ENCODE measurements at regions not wholly inside any gene's neighbourhood (a gene's known extent, or its start where the extent isn't known, plus 50 kb on each side); places are given as distances from the start of the nearest gene placed in this dataset.
"Not testable (repeated sequence)": the region's sequence is repeated elsewhere in the genome, so short reads cannot be mapped to it uniquely, and the experiment has no call there.

- not testable (repeated sequence) for DNase-seq
Observed at GRCh38 chr5:82532075-82532474, 253.9 kb upstream of the RPS23 start.

GRCh38 chr5:82526540-82526939, 248.4 kb upstream of the RPS23 start:
- no peak for DNase-seq

GRCh38 chr5:82525626-82526025, 247.5 kb upstream of the RPS23 start:
- DNase-seq: no peak

GRCh38 chr5:82523633-82524032, 245.5 kb upstream of the RPS23 start:
- no peak for DNase-seq

GRCh38 chr5:82522897-82523296, 244.7 kb upstream of the RPS23 start:
- no peak for DNase-seq

GRCh38 chr5:82521431-82522051, 243.4 kb upstream of the RPS23 start:
- DNase-seq: no peak

- DNase-seq: no peak
Observed at GRCh38 chr5:82519558-82519957, 241.4 kb upstream of the RPS23 start.

- no peak for DNase-seq
Observed at GRCh38 chr5:82517544-82518075, 239.5 kb upstream of the RPS23 start.

GRCh38 chr5:82513738-82514137, 235.6 kb upstream of the RPS23 start:
- no peak for DNase-seq

GRCh38 chr5:82512025-82512424, 233.9 kb upstream of the RPS23 start:
- DNase-seq: no peak

- DNase-seq: no peak
Observed at GRCh38 chr5:82511134-82511533, 233.0 kb upstream of the RPS23 start.

GRCh38 chr5:82509762-82510161, 231.6 kb upstream of the RPS23 start:
- DNase-seq: no peak

- DNase-seq: not testable (repeated sequence)
Observed at GRCh38 chr5:82506390-82506789, 228.2 kb upstream of the RPS23 start.

GRCh38 chr5:82499725-82500244, 221.6 kb upstream of the RPS23 start:
- no peak for DNase-seq

GRCh38 chr5:82497242-82497641, 219.1 kb upstream of the RPS23 start:
- no peak for DNase-seq

- no peak for DNase-seq
Observed at GRCh38 chr5:82494942-82495341, 216.8 kb upstream of the RPS23 start.

GRCh38 chr5:82493221-82493620, 215.1 kb upstream of the RPS23 start:
- no peak for DNase-seq

- DNase-seq: no peak
Observed at GRCh38 chr5:82491397-82491796, 213.2 kb upstream of the RPS23 start.

- no peak for DNase-seq
Observed at GRCh38 chr5:82489683-82490082, 211.5 kb upstream of the RPS23 start.

- no peak for DNase-seq
Observed at GRCh38 chr5:82487131-82487530, 209.0 kb upstream of the RPS23 start.

- DNase-seq: no peak
Observed at GRCh38 chr5:82480331-82480730, 202.2 kb upstream of the RPS23 start.

- no peak for DNase-seq
Observed at GRCh38 chr5:82476155-82476554, 198.0 kb upstream of the RPS23 start.

- DNase-seq: no peak
Observed at GRCh38 chr5:82473262-82473661, 195.1 kb upstream of the RPS23 start.

- DNase-seq: no peak
Observed at GRCh38 chr5:82470185-82470994, 192.2 kb upstream of the RPS23 start.

Data from activated effector memory CD4-positive, alpha-beta T cell treated with Interleukin-2 at 50 U/mL for 16 hours (primary cell).